ENCODE measurements at regions not wholly inside any gene's neighbourhood (a gene's known extent, or its start where the extent isn't known, plus 50 kb on each side); places are given as distances from the start of the nearest gene placed in this dataset.

DNA sequence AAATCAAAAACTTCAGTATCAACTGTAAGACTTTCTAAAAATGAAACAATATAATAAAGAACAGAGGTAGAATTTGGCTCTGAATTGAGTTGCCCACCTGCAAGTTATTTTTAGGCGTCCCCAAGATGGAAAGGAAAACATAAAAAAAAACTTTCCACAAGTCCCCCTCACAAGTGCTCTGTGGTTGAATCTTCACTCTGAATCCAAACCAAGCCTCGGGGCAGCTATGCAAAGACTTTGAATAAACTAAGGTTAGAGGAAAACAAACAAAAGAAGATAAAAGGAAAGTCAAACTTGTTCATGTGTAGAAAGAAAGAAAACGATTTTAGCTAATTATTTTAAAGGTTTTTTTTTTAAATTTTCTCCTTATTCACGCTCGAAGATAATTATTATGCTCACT, 372.4 kb upstream of the SLIT2 start:
- no peak for DNase-seq

DNA sequence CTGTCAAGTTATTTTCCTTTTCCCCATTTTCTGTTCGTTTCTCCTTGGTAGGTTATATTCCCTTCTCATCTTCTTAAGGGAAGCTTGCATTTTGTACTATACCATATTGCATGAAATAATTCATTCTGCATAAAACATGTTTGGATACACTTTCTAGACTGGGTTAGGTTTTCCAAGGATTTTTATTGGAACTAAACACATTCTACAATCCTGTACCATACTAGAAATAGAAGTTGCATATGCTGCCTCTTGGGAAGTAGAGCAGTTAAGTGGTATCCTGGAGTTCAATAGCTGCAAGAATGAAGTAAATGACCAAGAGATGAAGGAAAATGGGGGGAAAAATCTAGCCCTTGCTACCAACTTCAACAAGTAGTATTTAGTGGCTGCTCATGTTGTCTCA, 393.7 kb upstream of the SLIT2 start:
- DNase-seq, result no peak

DNA sequence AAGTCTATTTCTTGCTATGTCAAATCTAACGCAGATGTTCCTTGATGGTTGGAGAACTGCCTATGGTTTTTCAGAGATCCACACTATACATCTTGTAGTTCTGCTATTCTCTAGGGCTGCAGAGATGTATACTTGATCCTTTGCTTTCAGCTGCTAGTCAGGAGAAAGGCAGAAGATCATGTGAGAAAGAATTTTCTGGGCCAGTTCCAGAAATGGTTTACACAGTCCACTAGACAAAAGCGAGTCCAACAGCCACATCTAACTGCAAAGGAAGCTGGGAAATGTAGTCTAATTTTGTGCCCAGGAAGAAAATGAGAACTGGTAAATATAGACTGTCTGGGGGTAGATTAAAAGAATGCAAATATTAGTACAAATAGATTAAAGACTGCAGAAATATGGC, 394.3 kb upstream of the SLIT2 start:
- DNase-seq, result no peak

DNA sequence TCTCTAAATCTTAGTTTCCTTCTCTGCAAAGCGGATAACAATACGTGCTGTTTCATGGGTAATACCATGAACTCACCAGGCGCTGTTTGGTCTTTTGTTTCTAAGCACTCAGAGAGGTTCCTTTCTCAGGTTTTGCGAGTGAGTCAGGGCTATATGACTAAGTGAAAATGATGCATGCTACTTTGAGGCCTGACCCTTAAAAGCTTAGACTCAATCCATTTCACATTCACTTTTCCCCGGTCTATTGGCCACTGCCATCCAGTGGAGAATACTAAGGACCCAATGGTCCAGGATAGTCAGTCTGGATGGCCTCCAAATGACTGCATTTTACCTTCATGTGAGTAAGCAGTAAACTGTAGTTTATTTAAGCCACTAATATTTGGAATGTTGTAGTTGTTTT, 400.8 kb upstream of the SLIT2 start:
- DNase-seq, result no peak

DNA sequence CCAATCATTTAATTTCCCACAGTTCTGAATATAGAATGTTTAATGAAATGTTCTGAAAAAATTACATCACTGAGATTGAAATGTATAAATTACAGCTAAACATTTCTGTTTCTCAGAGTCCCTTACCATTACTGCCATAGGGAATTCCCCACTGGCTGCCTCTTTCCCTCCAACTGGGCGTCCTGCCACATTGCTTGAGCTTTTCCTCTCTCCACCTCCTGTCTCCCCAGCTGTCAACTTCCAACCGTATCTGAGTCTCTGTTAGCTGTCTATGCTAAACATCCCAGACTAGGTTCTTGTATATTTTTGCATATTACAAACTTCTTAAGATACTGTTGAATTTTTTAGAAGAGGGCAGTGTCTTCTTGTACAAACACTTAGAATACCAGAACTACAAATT, 407.3 kb upstream of the SLIT2 start:
- DNase-seq, result no peak

DNA sequence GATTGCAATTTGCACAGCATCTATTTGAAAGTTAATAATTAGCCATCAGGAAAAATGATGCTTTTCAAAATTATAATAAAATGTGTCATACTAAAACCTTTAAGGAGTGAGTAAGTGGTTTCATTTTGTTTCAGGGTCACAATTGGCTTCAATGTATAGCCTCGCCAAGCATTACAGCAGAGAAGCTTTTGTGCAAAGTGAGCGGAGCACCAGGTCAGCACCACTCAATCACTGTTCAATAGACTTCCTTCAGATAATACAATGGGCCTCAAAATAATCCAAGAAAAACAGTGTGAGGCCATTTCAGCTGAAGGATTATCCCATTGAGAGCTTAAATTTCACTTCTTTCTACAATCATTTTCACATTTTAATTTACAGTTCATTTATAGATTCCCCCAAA, 409.2 kb upstream of the SLIT2 start:
- no peak for DNase-seq

DNA sequence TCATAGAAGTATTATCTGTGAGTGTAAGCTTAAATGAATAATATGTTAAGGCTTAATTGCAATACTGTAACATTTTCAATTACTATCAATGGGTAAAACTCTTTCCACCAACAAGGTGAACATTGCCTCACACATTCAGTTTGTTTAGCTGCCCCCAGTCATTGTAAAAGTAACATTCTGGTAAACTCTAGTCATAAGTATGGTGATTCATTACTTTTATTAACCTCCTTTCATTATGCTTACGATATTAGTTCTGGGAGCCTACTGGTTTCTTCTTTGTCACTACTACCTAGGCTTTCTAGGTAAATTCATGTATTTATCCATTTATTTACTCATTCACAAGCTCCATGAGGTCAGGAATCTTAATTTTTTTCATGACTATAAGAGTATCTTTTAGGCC, 412.8 kb upstream of the SLIT2 start:
- DNase-seq, result no peak

DNA sequence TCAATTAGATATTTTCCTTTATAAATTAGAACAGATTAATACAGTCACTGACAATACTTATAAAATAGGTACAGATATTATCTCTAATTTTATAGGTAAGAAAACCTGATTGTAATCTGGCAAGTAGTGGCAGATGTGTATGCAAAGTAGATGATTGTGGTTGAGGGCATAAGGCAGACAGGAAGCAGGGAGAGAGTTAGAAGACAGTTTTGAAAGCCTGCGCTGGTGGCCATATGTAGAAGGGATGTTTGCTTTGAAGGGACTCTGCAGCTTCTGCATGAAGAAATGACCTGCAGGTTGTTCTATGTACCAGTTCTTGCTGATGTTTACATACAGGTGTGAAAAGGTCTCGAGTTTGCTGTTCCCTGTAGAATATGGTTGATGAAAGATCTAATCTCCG, 416.3 kb upstream of the SLIT2 start:
- DNase-seq, result no peak

DNA sequence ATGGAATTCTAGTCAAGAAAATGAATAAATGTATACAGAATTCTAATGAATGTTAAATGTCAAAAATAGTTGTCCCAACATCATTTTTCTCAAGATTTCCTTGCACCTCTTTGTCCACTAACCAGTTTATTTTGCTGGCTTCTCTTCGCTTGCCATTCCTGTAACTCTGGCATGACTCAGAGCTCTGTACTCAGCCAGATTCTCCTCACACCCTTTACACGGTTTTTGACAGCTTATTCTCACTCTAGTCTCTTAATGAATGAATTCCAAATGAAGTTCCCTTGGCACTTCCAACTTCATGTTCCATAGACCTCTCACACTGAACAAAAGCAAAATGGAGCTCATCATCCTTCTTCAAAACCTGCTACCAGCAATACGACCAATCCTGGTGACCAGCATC, 419.3 kb upstream of the SLIT2 start:
- no peak for DNase-seq

DNA sequence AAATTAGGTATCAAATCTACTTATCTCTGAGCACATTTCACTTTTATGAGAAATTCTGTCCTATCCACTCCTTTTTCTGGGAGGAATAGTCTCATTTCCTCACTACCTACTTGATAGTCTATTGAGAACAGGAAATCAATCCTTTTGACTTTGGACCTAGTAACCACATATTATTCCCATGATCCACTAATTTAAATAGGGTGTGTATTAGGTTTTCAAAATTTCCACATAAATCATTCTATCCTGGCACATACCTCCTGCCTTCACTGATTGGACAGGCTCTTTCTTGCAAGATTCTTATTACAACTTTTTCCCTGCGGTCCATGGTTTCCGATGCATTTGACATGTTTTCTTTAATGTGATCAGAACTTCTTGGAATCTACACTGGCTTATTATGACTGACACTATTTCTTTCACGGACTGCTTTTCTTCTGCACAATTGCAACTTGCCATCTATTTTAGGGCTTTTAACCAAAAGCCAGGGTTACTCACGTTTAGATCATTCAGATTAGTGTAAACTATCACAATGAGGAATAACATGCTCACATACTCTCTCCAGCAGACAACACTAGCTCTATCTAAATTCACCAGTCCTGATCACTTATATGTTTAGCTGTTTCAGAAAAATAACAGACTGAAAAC, 419.9 kb upstream of the SLIT2 start:
- no peak for DNase-seq

DNA sequence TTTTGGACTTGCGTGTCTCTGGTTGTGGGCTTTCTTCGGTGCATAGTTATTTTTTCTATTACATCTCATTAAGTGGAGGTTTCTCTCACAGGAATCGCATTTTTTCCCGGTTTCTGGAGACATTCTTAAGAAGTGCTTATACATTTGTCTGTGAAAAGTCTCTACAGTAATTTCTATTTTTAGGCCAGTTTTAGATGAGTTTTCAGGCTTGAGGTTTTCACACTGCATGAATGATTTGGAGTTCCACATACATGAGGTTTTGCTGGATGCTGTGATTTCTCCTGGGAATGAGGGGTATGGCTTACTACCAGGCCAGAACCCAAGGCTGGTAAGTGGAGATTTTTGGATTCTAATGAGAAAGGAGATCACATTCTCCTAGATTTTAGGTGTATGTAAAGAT, 422.6 kb upstream of the SLIT2 start:
- DNase-seq, result no peak

DNA sequence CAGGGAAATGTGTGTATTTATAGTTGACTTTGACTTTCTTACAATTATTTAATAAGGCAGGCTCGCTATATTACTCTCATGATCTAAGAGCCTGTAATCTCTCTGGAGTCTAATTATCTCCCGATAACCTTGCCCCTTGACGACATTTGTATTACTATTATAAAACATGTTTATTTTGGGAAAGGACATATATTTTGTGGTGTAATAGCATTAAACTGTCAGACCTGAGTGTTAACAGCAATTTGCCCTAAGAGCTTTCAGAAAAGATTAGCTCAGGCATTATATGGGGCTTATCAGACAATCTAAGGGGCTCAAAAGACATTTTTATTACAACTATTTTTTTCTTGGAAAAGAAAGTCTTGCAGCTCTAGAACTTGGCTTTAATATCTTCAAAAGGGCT, 427.9 kb upstream of the SLIT2 start:
- no peak for DNase-seq

DNA sequence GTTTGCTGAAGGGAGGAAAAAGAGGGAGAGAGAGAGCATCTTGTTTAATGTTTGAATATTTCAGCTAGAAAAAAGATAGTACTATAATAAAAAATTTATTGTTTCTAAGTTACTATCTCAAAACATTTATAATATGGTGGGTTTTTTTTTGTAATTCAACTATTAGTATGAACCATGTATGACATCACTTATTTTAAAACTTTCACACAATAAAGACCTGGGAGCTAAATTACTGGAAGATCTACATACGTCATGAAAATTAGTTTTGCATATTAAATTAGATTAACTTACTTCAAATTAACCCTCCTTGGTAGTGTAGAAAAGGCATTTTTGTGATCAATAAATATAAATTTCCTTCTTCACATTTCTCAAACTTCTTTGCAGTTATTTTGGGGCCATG, 432.0 kb upstream of the SLIT2 start:
- no peak for DNase-seq

DNA sequence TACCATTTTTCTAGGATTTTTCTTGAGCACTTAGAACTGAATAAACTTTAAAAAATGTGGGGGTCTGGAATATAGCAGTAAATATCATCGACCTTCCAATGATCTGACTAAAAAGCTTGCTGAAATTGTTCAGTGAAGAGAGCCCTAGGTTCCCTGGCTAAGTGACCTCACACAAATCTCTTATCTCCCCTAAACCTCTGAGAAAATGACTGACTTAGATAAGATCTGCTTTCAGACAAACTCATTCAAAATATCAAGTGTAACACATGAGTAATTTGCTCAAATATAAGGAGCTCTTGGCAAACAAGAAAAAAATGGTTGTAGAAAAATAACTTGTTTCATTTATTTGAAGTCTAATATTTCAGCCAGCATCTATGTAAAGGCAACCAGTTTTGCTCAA, 441.7 kb upstream of the SLIT2 start:
- DNase-seq, result no peak

DNA sequence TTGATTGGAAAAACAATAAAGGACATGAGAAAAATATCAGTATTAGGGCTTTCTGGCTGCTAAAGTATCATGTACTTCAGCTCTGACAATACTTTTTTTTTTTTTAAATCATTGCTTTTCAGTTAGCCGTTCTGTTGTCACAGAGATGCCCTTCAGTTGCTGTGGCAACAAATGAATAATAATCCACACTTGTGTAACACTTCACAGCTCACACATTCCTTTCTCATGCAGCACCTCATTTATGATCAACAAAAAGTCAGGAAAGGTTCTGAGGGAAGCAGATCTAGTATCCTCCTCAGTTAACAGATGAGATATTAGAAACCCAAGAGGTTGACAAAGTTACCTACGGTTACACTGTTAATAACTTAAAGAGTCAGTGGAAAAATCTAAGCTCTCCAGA, 444.2 kb upstream of the SLIT2 start:
- DNase-seq, result no peak

DNA sequence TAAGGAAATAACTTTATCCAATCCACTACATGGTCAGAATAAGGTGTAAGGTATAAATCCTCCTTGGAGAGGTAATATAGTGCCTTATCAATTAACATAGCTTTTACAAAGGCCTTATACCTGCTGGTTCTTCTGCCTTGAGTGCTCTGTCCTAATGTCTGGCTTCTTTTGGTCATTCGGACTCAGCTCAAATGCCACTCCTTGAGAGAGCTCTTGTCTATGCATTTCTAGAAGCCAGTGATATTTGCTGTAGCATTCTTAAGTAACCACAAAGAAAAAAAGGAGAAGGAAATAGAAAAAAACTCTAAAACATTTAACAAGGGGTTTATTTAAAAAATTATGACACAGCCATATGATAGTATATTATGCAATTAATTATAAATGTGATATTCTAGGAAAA, 444.8 kb upstream of the SLIT2 start:
- DNase-seq, result no peak

DNA sequence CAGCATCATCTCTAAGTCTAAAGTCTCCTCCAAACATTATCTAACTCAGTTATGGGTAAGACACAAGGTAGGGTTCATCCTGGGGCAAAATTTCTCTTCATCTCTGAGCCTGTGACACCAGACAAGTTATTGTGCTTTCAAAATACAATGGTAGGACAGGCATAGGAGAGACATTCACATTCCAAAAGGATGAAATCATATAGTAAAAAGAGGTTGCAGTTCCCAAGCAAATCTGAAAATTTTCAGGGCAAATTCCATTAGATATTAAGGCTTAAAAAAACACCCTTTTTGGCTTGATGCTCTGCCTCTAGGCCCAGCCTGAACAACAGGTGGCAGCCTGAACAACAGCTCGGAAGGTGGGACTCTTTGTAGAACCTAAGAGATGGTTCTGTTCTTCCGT, 448.3 kb upstream of the SLIT2 start:
- no peak for DNase-seq

DNA sequence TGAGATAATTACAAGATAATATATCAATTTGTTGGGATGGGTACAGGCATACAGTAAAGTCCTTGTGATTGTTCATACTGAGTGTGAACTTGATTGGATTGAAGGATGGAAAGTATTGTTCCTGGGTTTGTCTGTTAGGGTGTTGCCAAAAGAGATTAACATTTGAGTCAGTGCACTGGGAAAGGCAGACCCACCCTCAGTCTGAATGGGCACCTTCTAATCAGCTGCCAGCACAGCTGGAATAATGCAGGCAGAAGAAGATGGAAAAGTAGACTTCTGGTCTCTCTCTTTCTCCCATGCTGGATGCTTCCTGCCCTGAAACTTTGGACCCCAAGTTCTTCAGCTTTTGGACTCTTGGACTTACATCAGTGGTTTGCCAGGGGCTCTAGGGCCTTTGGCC, 457.9 kb upstream of the SLIT2 start:
- no peak for DNase-seq

DNA sequence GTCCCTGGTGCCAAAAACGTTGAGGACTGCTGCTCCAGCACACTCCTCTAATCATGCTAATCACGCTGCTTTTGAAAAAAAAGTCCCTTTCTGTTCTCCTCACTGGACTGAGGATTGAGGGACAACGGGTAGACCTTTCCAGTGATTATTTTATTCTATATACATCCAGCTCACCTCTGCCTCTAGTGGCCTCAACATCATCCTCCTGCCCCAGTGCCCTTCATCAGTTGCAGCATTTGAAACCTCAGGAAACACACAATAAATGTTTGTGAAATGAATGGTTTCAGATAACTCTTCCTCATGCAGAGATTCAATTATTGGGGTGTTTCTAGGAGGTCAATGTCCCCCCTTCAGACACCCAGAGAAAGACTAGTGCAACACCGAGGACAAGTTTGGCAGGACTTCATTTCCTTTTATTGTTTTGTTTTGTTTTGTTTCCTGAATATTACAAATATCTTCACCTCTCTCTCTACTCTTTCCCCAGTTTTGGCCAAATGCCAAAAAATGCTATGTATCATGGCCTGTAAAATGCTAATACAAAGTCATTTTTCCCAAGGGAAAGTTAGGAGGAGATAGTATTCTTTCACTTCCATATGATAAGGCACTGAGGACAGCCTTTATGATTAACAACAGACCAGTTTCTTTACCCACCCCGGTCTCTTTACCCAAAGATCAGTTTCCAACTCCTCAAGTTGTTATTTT, 460.1 kb upstream of the SLIT2 start:
- no peak for DNase-seq

DNA sequence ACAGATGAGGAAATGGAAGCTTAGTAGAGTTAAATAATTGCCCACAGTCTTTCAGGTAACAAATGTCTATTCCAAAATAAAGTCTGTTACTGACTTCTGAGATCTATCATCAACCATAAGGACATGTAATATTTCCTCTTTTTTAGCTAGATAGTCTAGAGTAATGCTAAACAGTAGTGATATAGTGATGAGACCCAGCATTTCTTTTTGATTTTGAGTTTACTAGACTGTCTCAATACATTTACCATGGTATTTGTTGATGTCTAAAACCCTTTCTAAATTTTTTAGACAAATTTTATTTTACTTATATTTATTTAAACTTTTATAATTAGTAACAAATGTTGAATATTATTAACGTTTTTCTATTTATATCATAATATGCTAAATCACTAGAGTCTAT, 465.1 kb upstream of the SLIT2 start:
- no peak for DNase-seq

DNA sequence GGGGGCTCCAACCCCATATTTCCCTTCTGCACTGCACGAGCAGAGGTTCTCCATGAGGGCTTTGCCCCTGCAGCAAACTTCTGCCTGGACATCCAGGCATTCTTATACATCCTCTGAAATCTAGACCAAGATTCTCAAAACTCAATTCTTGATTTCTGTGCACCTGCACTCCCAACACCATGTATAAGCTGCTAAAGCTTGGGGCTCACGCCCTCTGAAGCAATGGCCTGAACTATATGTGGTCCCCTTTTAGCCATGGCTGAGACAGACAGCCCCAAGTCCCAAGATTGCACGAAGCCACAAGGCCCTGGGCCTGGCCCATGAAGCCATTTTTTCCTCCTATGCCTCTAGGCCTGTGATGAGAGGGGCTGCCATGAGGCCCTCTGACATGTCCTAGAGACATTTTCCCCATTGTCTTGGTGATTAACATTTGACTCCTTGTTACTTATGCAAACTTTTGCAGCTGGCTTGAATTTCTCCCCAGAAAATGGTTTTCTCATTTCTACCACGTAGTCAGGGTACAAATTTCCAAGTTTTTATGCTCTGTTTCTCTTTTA, 468.0 kb upstream of the SLIT2 start:
- no peak for DNase-seq

DNA sequence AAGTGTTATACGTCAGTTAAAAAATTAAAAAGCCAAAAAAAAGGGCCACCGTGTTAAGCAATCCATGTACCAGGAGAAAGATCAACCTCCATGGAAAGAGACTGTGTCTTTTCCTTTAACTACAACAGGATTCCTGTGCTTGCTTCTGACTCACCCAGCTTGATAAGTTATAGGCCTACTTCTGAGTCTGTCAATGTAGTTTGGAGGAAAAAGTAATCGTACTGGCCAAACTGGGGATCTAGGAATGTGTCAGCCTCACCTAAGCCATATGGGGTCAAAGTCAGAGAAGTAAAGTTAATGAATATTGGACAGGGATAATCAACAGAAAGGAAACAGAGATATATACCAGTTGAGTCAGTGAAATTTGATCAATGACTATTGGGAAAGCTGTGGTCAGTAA, 470.8 kb upstream of the SLIT2 start:
- DNase-seq, result no peak

DNA sequence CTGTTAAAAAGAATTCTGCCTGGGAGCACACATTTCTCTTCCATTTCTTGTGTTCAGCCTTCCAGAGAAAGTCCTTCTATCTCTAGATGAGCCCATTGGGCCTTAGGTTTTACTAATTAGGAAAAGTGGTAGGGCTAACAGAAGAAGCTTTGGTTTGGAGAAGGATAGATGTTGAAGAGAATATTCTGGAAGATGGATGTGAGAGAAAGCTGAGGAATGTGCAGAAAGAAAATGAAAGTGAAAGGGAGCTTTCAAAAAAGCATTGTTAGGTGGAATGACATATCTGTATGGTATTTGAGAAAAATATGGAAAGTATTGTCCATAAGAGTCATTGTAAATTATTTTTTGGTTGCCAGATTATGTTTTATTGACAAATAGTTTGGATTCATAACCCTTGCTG, 474.8 kb upstream of the SLIT2 start:
- no peak for DNase-seq

DNA sequence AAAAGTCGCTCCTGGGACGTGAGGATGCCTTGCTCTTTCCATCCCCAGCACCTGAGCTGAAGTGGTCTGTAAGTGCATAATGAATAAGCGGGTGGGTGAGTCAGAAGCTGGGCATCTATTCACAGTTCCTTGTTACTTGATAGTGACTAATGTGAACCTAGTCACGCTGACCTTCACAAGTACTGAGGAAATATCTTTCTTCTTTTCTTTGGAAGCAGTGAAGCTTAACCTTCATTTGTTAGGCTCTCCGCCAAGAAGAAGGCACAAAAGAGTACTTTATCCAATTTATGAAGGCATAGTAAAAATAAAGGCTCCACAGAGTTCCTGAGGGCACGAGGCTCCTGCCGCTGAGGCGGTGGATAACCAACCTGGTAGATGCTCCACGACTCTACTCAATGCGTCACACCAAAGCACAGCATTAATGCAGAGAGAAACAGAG, 475.7 kb upstream of the SLIT2 start:
- DNase-seq, result no peak

DNA sequence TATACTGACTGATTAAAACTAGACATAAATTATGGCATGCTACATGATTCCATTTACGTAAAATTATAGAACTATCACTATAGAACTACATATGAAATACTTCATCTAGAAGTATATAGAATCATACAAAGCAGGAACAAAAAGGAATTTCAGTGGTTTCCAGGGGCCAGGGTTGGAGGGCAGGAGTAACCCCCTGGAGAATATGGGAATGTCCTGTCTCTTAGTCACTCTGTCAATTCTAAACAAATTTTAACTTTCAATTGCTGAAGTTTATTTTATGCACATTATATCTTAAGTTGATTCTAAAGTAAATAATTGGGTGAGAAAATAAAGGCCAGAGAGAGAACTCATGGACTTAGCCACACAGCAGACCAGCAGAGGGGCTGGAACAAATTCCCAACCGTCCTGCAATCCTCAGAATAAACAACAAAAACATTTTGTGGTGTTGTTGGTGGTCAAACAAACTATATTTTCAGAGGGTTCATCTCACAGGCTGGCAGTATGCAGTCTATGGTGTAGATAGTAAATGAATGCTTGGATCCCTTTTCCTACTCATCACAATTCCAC, 476.9 kb upstream of the SLIT2 start:
- no peak for DNase-seq

All from DMS 273 treated with DMSO at 0.1 percent for 48 hours (cell line).